Stomach (tissue), 8 donors: ENCODE measurements at regions not wholly inside any gene's neighbourhood (a gene's known extent, or its start where the extent isn't known, plus 50 kb on each side); places are given as distances from the start of the nearest gene placed in this dataset.
A peak's percentile ranks its signal among the peaks of the same experiment; 100 is the strongest.

Source experiments
- DNase-seq, 2 donors: peaks; one replicate each; pipeline versions ENCODE4 v3.0.0 to v3.0.0-alpha.2; 2013 to 2019
- H3K27ac ChIP-seq, 5 donors: fragments of 200-600 bp in 4 of 5; sonication (generic) in 4 of 5; one replicate each; pipeline ENCODE4 v1.5.1; 2013 to 2019; ENCODE audit warnings: mild to moderate bottlenecking in 1 of 5, moderate library complexity in 1 of 5
- H3K27me3 ChIP-seq, 3 donors: fragments of 200-600 bp; sonication (generic); one replicate each; pipeline ENCODE4 v1.5.1; 2017 to 2019; ENCODE audit warnings: mixed run types in 1 of 3
- H3K36me3 ChIP-seq, 4 donors: fragments of 200-600 bp; sonication (generic); 1 replicate in 3 of 4; 2 replicates in 1 of 4; pipeline ENCODE4 v1.5.1; 2016 to 2019
- H3K4me1 ChIP-seq, 4 donors: fragments of 200-600 bp; sonication (generic); one replicate each; pipeline ENCODE4 v1.5.1; 2016 to 2019
- H3K4me3 ChIP-seq, 4 donors: fragments of 200-600 bp; sonication (generic) in 3 of 4; one replicate each; pipeline ENCODE4 v1.5.1; 2016 to 2019; ENCODE audit warnings: mild to moderate bottlenecking in 1 of 4
- H3K9me3 ChIP-seq, 4 donors: fragments of 200-600 bp; sonication (generic); one replicate each; pipeline ENCODE4 v1.5.1; 2016 to 2019
- EP300 ChIP-seq: sonication (generic); formaldehyde crosslinking; IDR thresholded peaks from one replicate; pipeline ENCODE4 v1.6.1; 2017; ENCODE audit warnings: antibody characterized with exemption
- POLR2A ChIP-seq, 4 donors: fragments of 450-650 bp; IDR thresholded peaks; one replicate each; pipeline ENCODE4 v1.6.1; 2016; ENCODE audit warnings: antibody characterized with exemption in 4 of 4, control low read depth in 2 of 4, mild to moderate bottlenecking in 1 of 4, moderate library complexity in 1 of 4
- POLR2AphosphoS5 ChIP-seq, 3 donors: sonication (generic); formaldehyde crosslinking; IDR thresholded peaks; one replicate each; pipeline ENCODE4 v1.6.1; 2016; ENCODE audit warnings: antibody characterized with exemption in 3 of 3
- WGBS, 5 donors: extraction: QIAGEN DNeasy Blood & Tissue Kit in 3 of 5; methylation state at CpG; one replicate each; pipeline versions ENCODE4 v1.1.5 to v1.1.7; 2013 to 2018; 5-methylcytosine and 5-hydroxymethylcytosine counted together
- intact Hi-C: fragments of 100-400 bp; cut with DNase I; formaldehyde crosslinking; loops from one replicate; pipeline ENCODE4 v1.15.1; 2023; ENCODE audit warnings: low total_unique reads
- TF ChIP-seq, protein P1 (sequence below), 7 experiments: fragments of 450-650 bp in 4 of 7; fragments of 200-600 bp in 3 of 7; sonication (generic) in 3 of 7; IDR thresholded peaks; one replicate each; pipeline ENCODE4 v1.5.1; 2016 to 2019; ENCODE audit warnings: antibody characterized with exemption in 7 of 7, control low read depth in 2 of 7, mild to moderate bottlenecking in 1 of 7
- donor health status: healthy with polysubstance abuse.
- donor health status: Bipolar disorder and iron deficiency.
- donor health status: healthy.

- TF ChIP-seq EP300: no peak
- no peak for TF ChIP-seq POLR2AphosphoS5 (IDR thresholded peaks at IDR 0.05)
- TF ChIP-seq, protein P1, sequence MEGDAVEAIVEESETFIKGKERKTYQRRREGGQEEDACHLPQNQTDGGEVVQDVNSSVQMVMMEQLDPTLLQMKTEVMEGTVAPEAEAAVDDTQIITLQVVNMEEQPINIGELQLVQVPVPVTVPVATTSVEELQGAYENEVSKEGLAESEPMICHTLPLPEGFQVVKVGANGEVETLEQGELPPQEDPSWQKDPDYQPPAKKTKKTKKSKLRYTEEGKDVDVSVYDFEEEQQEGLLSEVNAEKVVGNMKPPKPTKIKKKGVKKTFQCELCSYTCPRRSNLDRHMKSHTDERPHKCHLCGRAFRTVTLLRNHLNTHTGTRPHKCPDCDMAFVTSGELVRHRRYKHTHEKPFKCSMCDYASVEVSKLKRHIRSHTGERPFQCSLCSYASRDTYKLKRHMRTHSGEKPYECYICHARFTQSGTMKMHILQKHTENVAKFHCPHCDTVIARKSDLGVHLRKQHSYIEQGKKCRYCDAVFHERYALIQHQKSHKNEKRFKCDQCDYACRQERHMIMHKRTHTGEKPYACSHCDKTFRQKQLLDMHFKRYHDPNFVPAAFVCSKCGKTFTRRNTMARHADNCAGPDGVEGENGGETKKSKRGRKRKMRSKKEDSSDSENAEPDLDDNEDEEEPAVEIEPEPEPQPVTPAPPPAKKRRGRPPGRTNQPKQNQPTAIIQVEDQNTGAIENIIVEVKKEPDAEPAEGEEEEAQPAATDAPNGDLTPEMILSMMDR (IDR thresholded peaks at IDR 0.05): no peak
- TF ChIP-seq POLR2A (IDR thresholded peaks at IDR 0.05): no peak
- no peak for DNase-seq
- H3K27ac ChIP-seq: no peak overlapping the region
- intact Hi-C loops: no loop called here
- 57 to 67% (median 63%) methylated on average over 4 of the region's 4 CpGs for WGBS, 5 donors
- no peaks in the 10 kb centered on the region for H3K27me3 ChIP-seq
- no peaks in the 10 kb centered on the region for H3K4me1 ChIP-seq
- no peak overlapping the region for H3K4me3 ChIP-seq
- peaks cover 0 to 2% (median 0%) of the 10 kb centered on the region in 4 donors for H3K9me3 ChIP-seq
- no peaks in the 10 kb centered on the region for H3K36me3 ChIP-seq
Measured at GRCh38 chr3:159693226-159693625, 295.4 kb upstream of the IL12A start.

DNA sequence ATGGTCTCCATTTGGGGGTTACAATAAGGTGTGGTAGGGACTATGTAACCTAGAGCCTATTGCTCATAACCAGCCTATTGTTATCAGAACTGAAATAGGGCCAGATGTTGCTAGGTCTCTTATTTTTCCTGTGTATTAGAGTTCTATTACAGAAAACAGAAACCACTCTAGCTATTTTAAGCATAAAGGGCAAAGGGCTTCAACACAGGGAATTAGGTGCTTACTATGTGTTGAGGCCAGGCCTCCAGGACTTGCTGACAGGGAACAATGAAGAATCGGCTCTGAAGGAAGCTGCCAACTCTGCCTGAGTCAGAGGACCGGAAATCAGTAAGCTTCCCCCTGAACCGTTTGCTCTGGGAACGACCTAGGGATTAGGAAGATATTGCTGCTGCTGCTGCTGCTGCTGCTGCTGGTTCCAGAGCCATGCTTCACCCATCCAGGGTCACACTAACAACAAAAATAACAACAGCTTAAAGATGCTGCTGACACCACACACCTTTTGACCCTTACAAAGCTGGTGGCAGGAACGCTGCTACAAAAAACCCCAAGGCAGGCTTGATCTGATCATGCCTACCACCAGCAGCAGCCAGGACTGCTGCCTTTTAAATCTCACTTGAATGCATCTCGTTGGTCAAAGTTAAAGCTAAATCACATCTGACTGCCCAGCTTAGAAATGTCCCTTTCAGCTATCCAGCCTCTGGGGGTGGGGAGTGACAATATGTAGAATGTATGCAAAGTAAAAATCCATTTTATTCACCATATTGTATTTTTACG lies 276.9 kb upstream of the IL12A start:
- peak in 1 of 2 donors; percentile 64 for DNase-seq
- Histone ChIP-seq H3K4me1 (peaks cover 0 to 9% (median 2%) of the 10 kb centered on the region in 4 donors), H3K36me3 (no peaks in the 10 kb centered on the region), H3K9me3 (peaks cover 0 to 12% (median 10%) of the 10 kb centered on the region in 4 donors), H3K27ac (peak overlapping the region in 2 of 5 donors; percentile 31 to 39), H3K4me3 (no peak overlapping the region), H3K27me3 (no peaks in the 10 kb centered on the region)
- WGBS, 5 donors: 28 to 40% (median 38%) methylated on average over 7 of the region's 7 CpGs
- TF ChIP-seq POLR2AphosphoS5 (IDR thresholded peaks at IDR 0.05): peak in 1 of 3 donors; percentile 42
- TF ChIP-seq, protein P1 (IDR thresholded peaks at IDR 0.05): no peak
- intact Hi-C loops: no loop called here

GRCh38 chr3:159721324-159721723 lies 267.3 kb upstream of the IL12A start:
- intact Hi-C loops: no loop called here
- Histone ChIP-seq H3K4me1 (no peaks in the 10 kb centered on the region), H3K4me3 (no peak overlapping the region), H3K27me3 (no peaks in the 10 kb centered on the region), H3K9me3 (no peaks in the 10 kb centered on the region), H3K27ac (no peak overlapping the region), H3K36me3 (no peaks in the 10 kb centered on the region)
- no peak for TF ChIP-seq EP300
- no peak for TF ChIP-seq POLR2A (IDR thresholded peaks at IDR 0.05)
- TF ChIP-seq, protein P1 (IDR thresholded peaks at IDR 0.05): no peak
- TF ChIP-seq POLR2AphosphoS5 (IDR thresholded peaks at IDR 0.05): no peak
- DNase-seq: no peak
- WGBS, 5 donors: 54 to 74% (median 60%) methylated on average over 2 of the region's 2 CpGs

GRCh38 chr3:159723295-159723694 lies 265.3 kb upstream of the IL12A start:
- no peaks in the 10 kb centered on the region for H3K4me1 ChIP-seq
- TF ChIP-seq, protein P1 (IDR thresholded peaks at IDR 0.05): no peak
- no peak for TF ChIP-seq EP300
- no peak for TF ChIP-seq POLR2A (IDR thresholded peaks at IDR 0.05)
- TF ChIP-seq POLR2AphosphoS5 (IDR thresholded peaks at IDR 0.05): no peak
- no peak for DNase-seq
- H3K9me3 ChIP-seq: no peaks in the 10 kb centered on the region
- H3K27me3 ChIP-seq: no peaks in the 10 kb centered on the region
- H3K4me3 ChIP-seq: no peak overlapping the region
- H3K27ac ChIP-seq: no peak overlapping the region
- no peaks in the 10 kb centered on the region for H3K36me3 ChIP-seq
- intact Hi-C loops: no loop called here
